CD4-positive, alpha-beta T cell (primary cell): ENCODE measurements at regions not wholly inside any gene's neighbourhood (a gene's known extent, or its start where the extent isn't known, plus 50 kb on each side); places are given as distances from the start of the nearest gene placed in this dataset.

Source experiments
- ATAC-seq: fragments of 200-7000 bp; cut with Tn5 transposase; one replicate; pipeline ENCODE4 v1.10.0; 2022; ENCODE audit warnings: mild to moderate bottlenecking; ENCODE audit not compliant: poor library complexity
- CTCF ChIA-PET: fragments of 350-600 bp; sonication (Branson Sonifier 250); formaldehyde crosslinking; loops from one replicate; lab custom pipeline; 2021; ENCODE audit warnings: antibody characterized with exemption, inconsistent platforms; lab: Charles Lee
- POLR2A ChIA-PET: fragments of 350-600 bp; sonication (Branson Sonifier 250); formaldehyde crosslinking; loops from one replicate; lab custom pipeline; 2021; ENCODE audit warnings: antibody characterized with exemption, inconsistent platforms; lab: Charles Lee
- DNase-seq, 14 experiments: peaks; one replicate each; pipeline ENCODE4 v3.0.0-alpha.2; 2013 to 2020; ENCODE audit warnings: mixed read lengths in 2 of 14
- H3K27ac ChIP-seq, 2 donors: one replicate each; pipeline versions ENCODE4 v1.5.1 to v1.7.0; 2013; ENCODE audit warnings: low read length in 2 of 2, low read depth in 1 of 2, mild to moderate bottlenecking in 1 of 2
- H3K27me3 ChIP-seq, 2 experiments: 1 replicate in 1 of 2; 2 replicates in 1 of 2; pipeline versions ENCODE4 v1.6.1 to v1.7.0; 2013; ENCODE audit warnings: low read length in 2 of 2, control low read depth in 1 of 2, mild to moderate bottlenecking in 1 of 2, moderate library complexity in 1 of 2; ENCODE audit not compliant: insufficient read depth in 2 of 2, control insufficient read depth in 1 of 2
- H3K36me3 ChIP-seq: one replicate; pipeline ENCODE4 v1.6.1; 2013; ENCODE audit warnings: low read length, control low read depth; ENCODE audit not compliant: insufficient read depth
- H3K4me1 ChIP-seq: one replicate; pipeline ENCODE4 v1.6.1; 2013; ENCODE audit warnings: low read length, control low read depth; ENCODE audit not compliant: insufficient read depth
- H3K4me3 ChIP-seq: one replicate; pipeline ENCODE4 v1.5.1; 2013; ENCODE audit warnings: mild to moderate bottlenecking, low read length, moderate library complexity
- H3K9me3 ChIP-seq, 2 experiments: 1 replicate in 1 of 2; 2 replicates in 1 of 2; pipeline versions ENCODE4 v1.6.1 to v1.7.0; 2013; ENCODE audit warnings: low read length in 2 of 2, mild to moderate bottlenecking in 2 of 2, control low read depth in 1 of 2, moderate library complexity in 1 of 2; ENCODE audit not compliant: control insufficient read depth in 1 of 2, insufficient read depth in 1 of 2
- H3K27ac Mint-ChIP-seq: one replicate; pipeline ENCODE4 v1.8.0; 2020; ENCODE audit warnings: mixed read lengths
- H3K27me3 Mint-ChIP-seq: one replicate; pipeline ENCODE4 v1.8.0; 2021; ENCODE audit warnings: mixed read lengths
- H3K36me3 Mint-ChIP-seq: one replicate; pipeline ENCODE4 v1.8.0; 2021; ENCODE audit warnings: low read depth, mixed read lengths
- H3K4me1 Mint-ChIP-seq: one replicate; pipeline ENCODE4 v1.8.0; 2021; ENCODE audit warnings: low read depth, mixed read lengths
- H3K4me3 Mint-ChIP-seq: one replicate; pipeline ENCODE4 v1.8.0; 2020; ENCODE audit warnings: mild to moderate bottlenecking, mixed read lengths
- H3K9me3 Mint-ChIP-seq: one replicate; pipeline ENCODE4 v1.8.0; 2020; ENCODE audit warnings: mixed read lengths
- intact Hi-C, 2 experiments: fragments of 100-400 bp; cut with DNase I in 1 of 2; cut with micrococcal nuclease in 1 of 2; formaldehyde crosslinking; loops; one replicate each; pipeline versions ENCODE4 v1.15.1 to v1.9.0; 2023 to 2025; cut with DNase I, micrococcal nuclease
- TF ChIP-seq, protein P1 (sequence below): fragments of 200-600 bp; IDR thresholded peaks from one replicate; pipeline ENCODE4 v1.8.0; 2022; ENCODE audit warnings: antibody characterized with exemption, mild to moderate bottlenecking

DNA sequence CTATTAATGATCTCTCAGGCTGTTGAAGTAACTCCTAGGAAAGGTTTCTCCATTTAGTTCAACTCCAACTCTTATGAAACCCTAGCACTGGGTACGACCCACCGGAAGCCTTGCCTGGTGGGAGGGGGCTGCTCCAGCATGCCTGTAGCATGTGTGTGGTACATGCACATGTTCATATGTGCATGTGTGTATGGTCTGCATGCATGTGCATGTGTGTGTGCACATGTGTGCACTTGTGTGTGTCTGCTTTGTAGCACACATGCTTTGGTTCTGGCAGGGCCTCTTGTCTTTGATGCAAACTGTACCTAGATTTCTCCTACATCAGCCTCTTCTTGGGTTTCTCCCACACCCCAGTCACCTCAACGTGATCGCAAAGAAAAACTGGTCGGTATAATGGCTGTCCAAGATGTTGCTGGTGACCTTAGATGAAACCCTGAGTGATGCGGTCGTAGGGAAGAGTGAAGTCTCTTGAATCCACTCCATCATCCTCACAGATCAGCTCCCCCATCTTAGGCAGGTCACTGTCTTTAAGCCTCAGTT is 193.5 kb downstream of the MYLK4 start:
- Histone ChIP-seq H3K4me1 (no peaks in the 10 kb centered on the region), H3K36me3 (no peaks in the 10 kb centered on the region), H3K9me3 (no peaks in the 10 kb centered on the region), H3K27ac (no peak overlapping the region), H3K4me3 (no peak overlapping the region), H3K27me3 (peaks cover 0 to 2% of the 10 kb centered on the region in 2 experiments)
- Mint-ChIP-seq H3K9me3 (no peaks in the 10 kb centered on the region), H3K4me3 (no peak overlapping the region), H3K4me1 (no peaks in the 10 kb centered on the region), H3K36me3 (no peaks in the 10 kb centered on the region), H3K27ac (no peak overlapping the region), H3K27me3 (peaks cover 13% of the 10 kb centered on the region)
- DNase-seq, result no peak
- ChIA-PET CTCF (no interaction called here), POLR2A (no interaction called here)
- no peak for ATAC-seq
- TF ChIP-seq, protein P1, sequence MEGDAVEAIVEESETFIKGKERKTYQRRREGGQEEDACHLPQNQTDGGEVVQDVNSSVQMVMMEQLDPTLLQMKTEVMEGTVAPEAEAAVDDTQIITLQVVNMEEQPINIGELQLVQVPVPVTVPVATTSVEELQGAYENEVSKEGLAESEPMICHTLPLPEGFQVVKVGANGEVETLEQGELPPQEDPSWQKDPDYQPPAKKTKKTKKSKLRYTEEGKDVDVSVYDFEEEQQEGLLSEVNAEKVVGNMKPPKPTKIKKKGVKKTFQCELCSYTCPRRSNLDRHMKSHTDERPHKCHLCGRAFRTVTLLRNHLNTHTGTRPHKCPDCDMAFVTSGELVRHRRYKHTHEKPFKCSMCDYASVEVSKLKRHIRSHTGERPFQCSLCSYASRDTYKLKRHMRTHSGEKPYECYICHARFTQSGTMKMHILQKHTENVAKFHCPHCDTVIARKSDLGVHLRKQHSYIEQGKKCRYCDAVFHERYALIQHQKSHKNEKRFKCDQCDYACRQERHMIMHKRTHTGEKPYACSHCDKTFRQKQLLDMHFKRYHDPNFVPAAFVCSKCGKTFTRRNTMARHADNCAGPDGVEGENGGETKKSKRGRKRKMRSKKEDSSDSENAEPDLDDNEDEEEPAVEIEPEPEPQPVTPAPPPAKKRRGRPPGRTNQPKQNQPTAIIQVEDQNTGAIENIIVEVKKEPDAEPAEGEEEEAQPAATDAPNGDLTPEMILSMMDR, result no peak
- intact Hi-C loops, result no loop called here

DNA sequence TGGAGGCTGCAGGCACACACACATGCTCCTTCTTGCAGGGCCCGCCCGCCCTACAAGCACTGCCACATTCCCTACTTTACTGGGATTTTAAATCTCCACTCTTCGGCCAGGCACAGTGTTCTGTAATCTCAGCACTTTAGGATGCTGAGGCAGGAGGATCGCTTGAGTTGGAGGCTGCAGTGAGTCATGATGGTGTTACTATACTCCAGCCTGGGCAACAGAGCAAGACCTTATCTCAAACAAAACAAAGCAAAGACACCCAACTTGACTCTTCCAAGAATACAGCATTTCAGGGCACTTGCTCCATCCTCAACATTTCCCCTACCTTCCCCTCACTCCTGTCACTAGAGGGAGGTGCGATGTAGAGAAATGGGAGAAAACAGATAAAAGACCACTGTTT is 194.0 kb downstream of the MYLK4 start:
- no peaks in the 10 kb centered on the region for H3K36me3 Mint-ChIP-seq
- POLR2A ChIA-PET, result no interaction called here
- no peak overlapping the region for H3K27ac Mint-ChIP-seq
- Histone ChIP-seq H3K27ac (no peak overlapping the region), H3K27me3 (peaks cover 0 to 2% of the 10 kb centered on the region in 2 experiments), H3K9me3 (no peaks in the 10 kb centered on the region), H3K36me3 (no peaks in the 10 kb centered on the region), H3K4me3 (no peak overlapping the region), H3K4me1 (no peaks in the 10 kb centered on the region)
- H3K27me3 Mint-ChIP-seq, result peaks cover 13% of the 10 kb centered on the region
- no peak overlapping the region for H3K4me3 Mint-ChIP-seq
- CTCF ChIA-PET, result no interaction called here
- DNase-seq, result no peak
- no peaks in the 10 kb centered on the region for H3K4me1 Mint-ChIP-seq
- TF ChIP-seq, protein P1, result no peak
- no peaks in the 10 kb centered on the region for H3K9me3 Mint-ChIP-seq
- no peak for ATAC-seq
- intact Hi-C loops, result no loop called here

DNA sequence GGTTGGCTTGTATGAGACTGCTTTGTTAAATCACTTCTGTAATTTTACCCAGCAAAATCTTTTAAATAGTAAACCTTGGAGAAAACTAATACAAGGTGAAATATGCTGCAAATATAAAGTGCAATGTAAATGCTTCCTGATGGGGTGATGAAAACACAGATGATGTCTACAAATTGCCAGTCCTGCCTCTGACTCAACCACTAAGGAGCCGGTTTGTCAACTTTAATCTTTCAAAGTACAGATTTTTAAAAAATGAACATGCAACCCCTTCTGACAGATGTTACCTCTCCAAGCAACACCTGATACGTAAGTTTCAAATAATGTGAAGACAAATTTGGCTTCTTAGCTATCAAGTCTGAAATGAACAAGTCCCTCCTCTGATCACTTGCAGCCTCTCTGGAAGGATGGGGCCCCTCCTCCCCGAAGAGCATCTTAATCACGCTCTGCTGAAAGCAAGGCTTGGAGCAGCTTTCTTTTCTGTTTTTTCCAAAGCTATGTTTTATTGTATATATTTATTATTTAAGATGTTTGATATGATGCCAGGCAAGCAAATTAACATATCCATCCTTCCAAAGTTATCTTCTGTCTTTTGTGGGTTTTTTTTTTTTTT is 196.0 kb downstream of the MYLK4 start:
- Mint-ChIP-seq H3K27ac (no peak overlapping the region), H3K27me3 (peaks cover 19% of the 10 kb centered on the region), H3K9me3 (no peaks in the 10 kb centered on the region), H3K4me1 (no peaks in the 10 kb centered on the region), H3K4me3 (no peak overlapping the region), H3K36me3 (no peaks in the 10 kb centered on the region)
- CTCF ChIA-PET, result interaction anchor here (0.6 to 0.7 kb wide), 2 partner anchors 54 to 88 kb away, joined by 3 read pairs; no protein-coding TSS in a partner anchor
- intact Hi-C loops, result no loop called here
- Histone ChIP-seq H3K9me3 (peaks cover 0 to 4% of the 10 kb centered on the region in 2 experiments), H3K27ac (no peak overlapping the region), H3K4me3 (no peak overlapping the region), H3K36me3 (no peaks in the 10 kb centered on the region), H3K4me1 (no peaks in the 10 kb centered on the region), H3K27me3 (peaks cover 2 to 3% of the 10 kb centered on the region in 2 experiments)
- TF ChIP-seq, protein P1, result no peak
- ATAC-seq (no peak), DNase-seq (no peak)
- POLR2A ChIA-PET, result no interaction called here
